Nucleus accumbens (tissue), 56 donors: ENCODE measurements at regions not wholly inside any gene's neighbourhood (a gene's known extent, or its start where the extent isn't known, plus 50 kb on each side); places are given as distances from the start of the nearest gene placed in this dataset.
A peak's percentile ranks its signal among the peaks of the same experiment; 100 is the strongest.

Experiments used
- DNase-seq, 56 donors: peaks; one replicate each; lab custom pipeline; 2025; lab: John Stamatoyannopoulos, UW

- peak in 7 of 56 donors; percentile 18 to 52 (median 26) for DNase-seq
Observed at GRCh38 chr20:24761220-24762065, 187.6 kb upstream of the CST7 start.

- no peak for DNase-seq
Observed at GRCh38 chr20:24762371-24762770, 186.7 kb upstream of the CST7 start.

- no peak for DNase-seq
Observed at GRCh38 chr20:24762791-24763350, 186.2 kb upstream of the CST7 start.

- DNase-seq = no peak
Observed at GRCh38 chr20:24763386-24764026, 185.6 kb upstream of the CST7 start.

- DNase-seq = no peak
Observed at GRCh38 chr20:24764027-24764793, 184.9 kb upstream of the CST7 start.

- no peak for DNase-seq
Observed at GRCh38 chr20:24764794-24765202, 184.3 kb upstream of the CST7 start.

GRCh38 chr20:24765316-24766142, 183.5 kb upstream of the CST7 start:
- DNase-seq = no peak

GRCh38 chr20:24766143-24766527, 182.9 kb upstream of the CST7 start:
- no peak for DNase-seq

- no peak for DNase-seq
Observed at GRCh38 chr20:24766826-24767622, 182.0 kb upstream of the CST7 start.

GRCh38 chr20:24767623-24768100, 181.4 kb upstream of the CST7 start:
- no peak for DNase-seq

- peak in 1 of 56 donors; percentile 19 for DNase-seq
Observed at GRCh38 chr20:24768201-24768636, 180.8 kb upstream of the CST7 start.

- DNase-seq = no peak
Observed at GRCh38 chr20:24768713-24769601, 180.1 kb upstream of the CST7 start.

- DNase-seq = no peak
Observed at GRCh38 chr20:24769878-24770627, 179.0 kb upstream of the CST7 start.

- DNase-seq = no peak
Observed at GRCh38 chr20:24770628-24771541, 178.2 kb upstream of the CST7 start.

GRCh38 chr20:24771542-24772061, 177.5 kb upstream of the CST7 start:
- no peak for DNase-seq

- no peak for DNase-seq
Observed at GRCh38 chr20:24772667-24773066, 176.4 kb upstream of the CST7 start.
